IMR-90 (cell line): ENCODE measurements at regions not wholly inside any gene's neighbourhood (a gene's known extent, or its start where the extent isn't known, plus 50 kb on each side); places are given as distances from the start of the nearest gene placed in this dataset.

Experiments
- ATAC-seq: fragments of 200-7000 bp; cut with Tn5 transposase; 2 replicates; pipeline ENCODE4 v1.9.1; 2020; ENCODE audit warnings: low read depth, mild to moderate bottlenecking, moderate library complexity
- BruUV-seq: library from RNA; stranded (reverse); fragments of 400-500 nt; replicated peaks from 2 replicates; lab custom pipeline; 2021; lab: Mats Ljungman, UMichigan
- CTCF ChIA-PET: fragments of 300-600 bp; formaldehyde crosslinking; extraction: SDS; loops from one replicate; lab custom pipeline; 2021; ENCODE audit warnings: antibody characterized with exemption; lab: Yijun Ruan, JAX
- POLR2A ChIA-PET: fragments of 300-600 bp; sonication (Branson Sonifier 250); formaldehyde crosslinking; loops from one replicate; lab custom pipeline; 2022; ENCODE audit warnings: antibody characterized with exemption; ENCODE audit not compliant: unreplicated experiment; lab: Charles Lee
- DNase-seq: peaks from one replicate; pipeline ENCODE4 v3.0.0; 2013
- H2AFZ ChIP-seq: replicated peaks from 2 replicates; pipeline ENCODE3; 2013; ENCODE audit warnings: low read length, mild to moderate bottlenecking; ENCODE audit not compliant: poor library complexity
- H2AK5ac ChIP-seq: 2 replicates; pipeline ENCODE4 v1.6.1; 2013; ENCODE audit warnings: low read depth, low read length, inconsistent platforms
- H2AK9ac ChIP-seq: replicated peaks from 2 replicates; pipeline ENCODE3; 2013; ENCODE audit warnings: mild to moderate bottlenecking, low read depth, low read length, moderate library complexity; ENCODE audit not compliant: poor library complexity
- H2BK120ac ChIP-seq: 2 replicates; pipeline ENCODE4 v1.6.1; 2013; ENCODE audit warnings: low read depth, low read length, inconsistent platforms
- H2BK15ac ChIP-seq: 3 replicates; pipeline ENCODE4 v1.6.1; 2013; ENCODE audit warnings: low read depth, low read length, inconsistent platforms
- H2BK20ac ChIP-seq: 2 replicates; pipeline ENCODE4 v1.6.1; 2013; ENCODE audit warnings: low read depth, mild to moderate bottlenecking, inconsistent platforms, low read length, moderate library complexity
- H2BK5ac ChIP-seq: 2 replicates; pipeline ENCODE4 v1.6.1; 2013; ENCODE audit warnings: mild to moderate bottlenecking, low read depth, low read length, inconsistent platforms; ENCODE audit not compliant: poor library complexity, severe bottlenecking
- H3K14ac ChIP-seq: replicated peaks from 2 replicates; pipeline ENCODE4 v1.6.1; 2013; ENCODE audit warnings: low read depth, low read length, inconsistent platforms
- H3K18ac ChIP-seq: 2 replicates; pipeline ENCODE4 v1.6.1; 2013; ENCODE audit warnings: low read depth, low read length, control low read depth
- H3K23ac ChIP-seq: 2 replicates; pipeline ENCODE4 v1.6.1; 2013; ENCODE audit warnings: low read depth, low read length, inconsistent platforms
- H3K27ac ChIP-seq: 2 replicates; pipeline ENCODE4 v1.5.1; 2013; ENCODE audit warnings: mild to moderate bottlenecking, control low read depth, low read length; ENCODE audit not compliant: insufficient read depth
- H3K27me3 ChIP-seq: 2 replicates; pipeline ENCODE4 v1.6.1; 2013; ENCODE audit warnings: low read length; ENCODE audit not compliant: control insufficient read depth, insufficient read depth
- H3K36me3 ChIP-seq: 2 replicates; pipeline ENCODE4 v1.6.1; 2013; ENCODE audit warnings: low read length, mixed read lengths; ENCODE audit not compliant: control insufficient read depth, insufficient read depth
- H3K4ac ChIP-seq: 2 replicates; pipeline ENCODE4 v1.6.1; 2013; ENCODE audit warnings: low read depth, low read length, inconsistent platforms
- H3K4me1 ChIP-seq: 2 replicates; pipeline ENCODE4 v1.6.1; 2013; ENCODE audit warnings: low read length, mixed read lengths; ENCODE audit not compliant: control insufficient read depth, insufficient read depth
- H3K4me2 ChIP-seq: 2 replicates; pipeline ENCODE4 v1.6.1; 2013; ENCODE audit warnings: low read depth, mild to moderate bottlenecking, control low read depth, low read length, moderate library complexity
- H3K4me3 ChIP-seq: 2 replicates; pipeline ENCODE4 v1.5.1; 2013; ENCODE audit warnings: low read depth, mild to moderate bottlenecking, control low read depth, low read length, moderate library complexity; ENCODE audit not compliant: insufficient read depth
- H3K56ac ChIP-seq: 2 replicates; pipeline ENCODE4 v1.6.1; 2013; ENCODE audit warnings: low read length, inconsistent platforms; ENCODE audit not compliant: insufficient read depth; ENCODE audit errors: extremely low read depth
- H3K79me1 ChIP-seq, 2 experiments: 2 replicates each; pipeline ENCODE4 v1.6.1; 2013; ENCODE audit warnings: low read length in 2 of 2, inconsistent platforms in 1 of 2, low read depth in 1 of 2
- H3K9ac ChIP-seq: 2 replicates; pipeline ENCODE4 v1.6.1; 2013; ENCODE audit warnings: low read depth, low read length, control low read depth
- H3K9me1 ChIP-seq: 2 replicates; pipeline ENCODE4 v1.6.1; 2013; ENCODE audit warnings: low read length, inconsistent platforms; ENCODE audit not compliant: insufficient read depth
- H3K9me3 ChIP-seq: 2 replicates; pipeline ENCODE4 v1.6.1; 2013; ENCODE audit warnings: low read length; ENCODE audit not compliant: control insufficient read depth, insufficient read depth
- H4K20me1 ChIP-seq: 2 replicates; pipeline ENCODE4 v1.6.1; 2013; ENCODE audit warnings: low read length, inconsistent platforms; ENCODE audit not compliant: insufficient read depth
- H4K5ac ChIP-seq: 2 replicates; pipeline ENCODE4 v1.6.1; 2013; ENCODE audit warnings: mild to moderate bottlenecking, low read depth, low read length, control low read depth
- H4K8ac ChIP-seq, 2 experiments: 2 replicates each; pipeline ENCODE4 v1.6.1; 2013; ENCODE audit warnings: low read depth in 2 of 2, low read length in 2 of 2, control low read depth in 1 of 2, inconsistent platforms in 1 of 2
- H4K91ac ChIP-seq: 2 replicates; pipeline ENCODE4 v1.6.1; 2013; ENCODE audit warnings: low read depth, low read length, inconsistent platforms; ENCODE audit not compliant: insufficient read depth
- BHLHE40 ChIP-seq: fragments of 150-350 bp; IDR thresholded peaks from 2 replicates; pipeline ENCODE4 v1.6.1; 2016; ENCODE audit warnings: mild to moderate bottlenecking, low read depth, low read length
- CHD1 ChIP-seq: IDR thresholded peaks from 2 replicates; pipeline ENCODE4 v1.6.1; 2012; ENCODE audit warnings: low read depth, low read length, improper control_type of control experiment
- MXI1 ChIP-seq: IDR thresholded peaks from 2 replicates; pipeline ENCODE4 v1.6.1; 2012; ENCODE audit warnings: low read depth, mild to moderate bottlenecking, low read length, moderate library complexity, borderline replicate concordance
- POLR2A ChIP-seq: IDR thresholded peaks from 2 replicates; pipeline ENCODE4 v1.6.1; 2012; ENCODE audit warnings: mild to moderate bottlenecking, low read depth, low read length
- WGBS, 2 experiments: methylation state at CpG; one replicate each; pipeline versions ENCODE4 v1.1.5 to v1.1.7; 2013; ENCODE audit warnings: missing lambda C conversion rate in 2 of 2; ENCODE audit not compliant: insufficient read length in 1 of 2; ENCODE audit errors: extremely low coverage in 2 of 2; 5-methylcytosine and 5-hydroxymethylcytosine counted together
- dilution Hi-C: fragments of 300-500 bp; cut with HindIII; formaldehyde crosslinking; loops from one replicate; pipeline ENCODE4 v1.14.3; 2018; ENCODE audit warnings: low sequenced_read_pairs; ENCODE audit not compliant: unreplicated experiment
- in situ Hi-C: fragments of 300-500 bp; cut with MboI; formaldehyde crosslinking; loops from 3 replicates; pipeline ENCODE4 v1.14.3; 2019; ENCODE audit warnings: low sequenced_read_pairs, inconsistent platforms, mixed read lengths
- intact Hi-C: fragments of 100-400 bp; cut with micrococcal nuclease; formaldehyde crosslinking; loops from 2 replicates; pipeline ENCODE4 v1.10.0; 2022

DNA sequence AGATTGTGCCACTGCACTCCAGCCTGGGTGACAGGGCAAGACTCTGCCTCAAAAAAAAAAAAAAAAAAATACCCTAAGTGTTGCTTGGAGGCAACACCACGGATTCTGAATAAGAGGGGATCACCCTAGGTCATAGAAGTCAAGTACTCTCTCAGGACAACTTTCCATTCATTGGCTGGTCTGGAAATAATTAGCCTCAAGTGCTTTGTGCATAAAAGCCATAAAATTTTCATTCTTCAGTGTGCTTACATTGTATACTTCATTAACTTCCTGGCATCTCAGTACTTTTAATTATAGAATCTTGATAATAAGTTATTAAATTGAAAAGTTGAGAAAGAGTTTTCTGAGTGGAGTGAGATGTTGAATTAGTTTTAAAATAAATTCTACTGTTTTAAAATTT lies 876.1 kb upstream of the FAM98A start:
- no CpG with 5 or more reads among the region's 1 CpG for WGBS, 2 experiments
- dilution Hi-C loops, result no loop called here

More for the DNA sequence above, 876.1 kb upstream of the FAM98A start:
- Histone ChIP-seq H2BK15ac (no peak overlapping the region), H3K18ac (no peak overlapping the region), H3K4me2 (no peak overlapping the region), H2BK20ac (no peak overlapping the region), H2BK5ac (no peak overlapping the region), H3K23ac (no peak overlapping the region), H3K4me1 (no peaks in the 10 kb centered on the region), H3K56ac (no peak overlapping the region), H3K4ac (no peak overlapping the region), H3K36me3 (no peaks in the 10 kb centered on the region), H3K14ac (no peak overlapping the region), H4K8ac (no peak overlapping the region), H3K79me1 (no peaks in the 10 kb centered on the region), H3K9me1 (no peaks in the 10 kb centered on the region), H3K9ac (no peak overlapping the region), H3K9me3 (no peaks in the 10 kb centered on the region; the same call in 1 of the 2 replicates), H3K27me3 (no peaks in the 10 kb centered on the region), H3K4me3 (no peak overlapping the region), H4K5ac (no peak overlapping the region), H3K27ac (no peak overlapping the region), H2BK120ac (no peak overlapping the region), H4K91ac (no peak overlapping the region), H2AFZ (no peak overlapping the region), H2AK9ac (no peak overlapping the region), H2AK5ac (no peak overlapping the region), H4K20me1 (no peaks in the 10 kb centered on the region)
- DNase-seq, result no peak
- TF ChIP-seq BHLHE40 (no peak), MXI1 (no peak), POLR2A (no peak), CHD1 (no peak)
- CTCF ChIA-PET, result no interaction called here
- ATAC-seq, result no peak
- in situ Hi-C loops (no loop called here), intact Hi-C loops (no loop called here)
- POLR2A ChIA-PET, result no interaction called here
- BruUV-seq, result no TSS peak
